Body of pancreas (tissue), 4 donors: ENCODE measurements at regions not wholly inside any gene's neighbourhood (a gene's known extent, or its start where the extent isn't known, plus 50 kb on each side); places are given as distances from the start of the nearest gene placed in this dataset.

Source experiments
- POLR2A ChIP-seq, 3 donors: fragments of 450-650 bp; IDR thresholded peaks; one replicate each; pipeline ENCODE4 v1.6.1; 2016; ENCODE audit warnings: antibody characterized with exemption in 3 of 3, mild to moderate bottlenecking in 2 of 3
- TF ChIP-seq, protein P1 (sequence below), 7 experiments: fragments of 450-650 bp in 4 of 7; fragments of 200-600 bp in 3 of 7; sonication (generic) in 3 of 7; IDR thresholded peaks; one replicate each; pipeline ENCODE4 v1.5.1; 2016 to 2019; ENCODE audit warnings: antibody characterized with exemption in 7 of 7

DNA sequence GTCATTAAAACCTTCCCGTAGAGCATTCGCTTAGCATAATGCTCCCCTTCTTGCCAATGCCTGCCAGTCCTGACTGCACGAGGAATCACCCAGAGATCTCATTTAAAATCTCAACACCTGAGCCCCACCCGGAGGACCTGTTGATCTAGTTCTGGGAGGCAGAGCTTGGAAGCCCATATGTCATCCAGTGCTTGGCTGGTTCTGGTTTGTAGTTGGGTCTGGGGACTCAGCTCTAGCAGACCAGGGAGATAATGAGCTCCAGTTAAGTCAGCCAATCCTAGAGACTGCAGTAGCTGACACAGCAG, 131.8 kb upstream of the DAP start:
- TF ChIP-seq, protein P1, sequence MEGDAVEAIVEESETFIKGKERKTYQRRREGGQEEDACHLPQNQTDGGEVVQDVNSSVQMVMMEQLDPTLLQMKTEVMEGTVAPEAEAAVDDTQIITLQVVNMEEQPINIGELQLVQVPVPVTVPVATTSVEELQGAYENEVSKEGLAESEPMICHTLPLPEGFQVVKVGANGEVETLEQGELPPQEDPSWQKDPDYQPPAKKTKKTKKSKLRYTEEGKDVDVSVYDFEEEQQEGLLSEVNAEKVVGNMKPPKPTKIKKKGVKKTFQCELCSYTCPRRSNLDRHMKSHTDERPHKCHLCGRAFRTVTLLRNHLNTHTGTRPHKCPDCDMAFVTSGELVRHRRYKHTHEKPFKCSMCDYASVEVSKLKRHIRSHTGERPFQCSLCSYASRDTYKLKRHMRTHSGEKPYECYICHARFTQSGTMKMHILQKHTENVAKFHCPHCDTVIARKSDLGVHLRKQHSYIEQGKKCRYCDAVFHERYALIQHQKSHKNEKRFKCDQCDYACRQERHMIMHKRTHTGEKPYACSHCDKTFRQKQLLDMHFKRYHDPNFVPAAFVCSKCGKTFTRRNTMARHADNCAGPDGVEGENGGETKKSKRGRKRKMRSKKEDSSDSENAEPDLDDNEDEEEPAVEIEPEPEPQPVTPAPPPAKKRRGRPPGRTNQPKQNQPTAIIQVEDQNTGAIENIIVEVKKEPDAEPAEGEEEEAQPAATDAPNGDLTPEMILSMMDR (IDR thresholded peaks at IDR 0.05) = no peak
- TF ChIP-seq POLR2A (IDR thresholded peaks at IDR 0.05) = no peak
